ENCODE measurements at regions not wholly inside any gene's neighbourhood (a gene's known extent, or its start where the extent isn't known, plus 50 kb on each side); places are given as distances from the start of the nearest gene placed in this dataset.

GRCh38 chr19:28840891-28841290 lies 372.1 kb downstream of the UQCRFS1 start:
- TF ChIP-seq CTCF (IDR thresholded peaks at IDR 0.05) = no peak
- no peak for TF ChIP-seq POLR2A (IDR thresholded peaks at IDR 0.05)
